Retinal pigment epithelial cell (primary cell): ENCODE measurements at regions not wholly inside any gene's neighbourhood (a gene's known extent, or its start where the extent isn't known, plus 50 kb on each side); places are given as distances from the start of the nearest gene placed in this dataset.
"Not testable (repeated sequence)": the region's sequence is repeated elsewhere in the genome, so short reads cannot be mapped to it uniquely, and the experiment has no call there.

Experiments used
- DNase-seq: peaks from one replicate; pipeline ENCODE4 v3.0.0-alpha.2; 2010; ENCODE audit warnings: low read depth
- H3K4me3 ChIP-seq: 2 replicates; pipeline ENCODE4 v1.5.1; 2011; ENCODE audit warnings: mild to moderate bottlenecking, low read length, control low read depth, moderate library complexity
- TF ChIP-seq, protein P1 (sequence below): conservative IDR thresholded peaks from 2 replicates; pipeline ENCODE4 v1.5.1; 2011; ENCODE audit warnings: low read depth, low read length, control low read depth, inconsistent platforms

DNA sequence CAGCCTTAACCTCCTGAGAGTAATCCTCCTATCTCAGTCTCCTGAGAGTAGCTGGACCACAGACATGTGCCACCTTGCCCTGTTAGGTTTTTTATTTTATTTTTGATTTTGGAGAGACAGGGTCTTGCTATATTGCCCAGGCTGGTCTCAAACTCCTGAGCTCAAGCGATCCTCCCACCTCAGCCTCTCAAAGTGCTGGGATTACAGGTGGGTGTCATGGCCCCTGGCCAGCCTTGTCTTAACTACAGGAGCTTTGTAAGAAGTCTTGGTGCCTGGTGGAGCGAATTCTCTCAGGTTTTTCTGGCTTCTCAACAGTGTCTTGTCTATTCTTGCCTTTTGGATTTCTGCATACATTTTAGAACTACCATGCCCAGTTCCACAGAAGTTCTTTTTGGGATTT is 546.4 kb downstream of the TBC1D22A start:
- DNase-seq, result no peak
- H3K4me3 ChIP-seq, result no peak overlapping the region
- TF ChIP-seq, protein P1, sequence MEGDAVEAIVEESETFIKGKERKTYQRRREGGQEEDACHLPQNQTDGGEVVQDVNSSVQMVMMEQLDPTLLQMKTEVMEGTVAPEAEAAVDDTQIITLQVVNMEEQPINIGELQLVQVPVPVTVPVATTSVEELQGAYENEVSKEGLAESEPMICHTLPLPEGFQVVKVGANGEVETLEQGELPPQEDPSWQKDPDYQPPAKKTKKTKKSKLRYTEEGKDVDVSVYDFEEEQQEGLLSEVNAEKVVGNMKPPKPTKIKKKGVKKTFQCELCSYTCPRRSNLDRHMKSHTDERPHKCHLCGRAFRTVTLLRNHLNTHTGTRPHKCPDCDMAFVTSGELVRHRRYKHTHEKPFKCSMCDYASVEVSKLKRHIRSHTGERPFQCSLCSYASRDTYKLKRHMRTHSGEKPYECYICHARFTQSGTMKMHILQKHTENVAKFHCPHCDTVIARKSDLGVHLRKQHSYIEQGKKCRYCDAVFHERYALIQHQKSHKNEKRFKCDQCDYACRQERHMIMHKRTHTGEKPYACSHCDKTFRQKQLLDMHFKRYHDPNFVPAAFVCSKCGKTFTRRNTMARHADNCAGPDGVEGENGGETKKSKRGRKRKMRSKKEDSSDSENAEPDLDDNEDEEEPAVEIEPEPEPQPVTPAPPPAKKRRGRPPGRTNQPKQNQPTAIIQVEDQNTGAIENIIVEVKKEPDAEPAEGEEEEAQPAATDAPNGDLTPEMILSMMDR, result no peak

DNA sequence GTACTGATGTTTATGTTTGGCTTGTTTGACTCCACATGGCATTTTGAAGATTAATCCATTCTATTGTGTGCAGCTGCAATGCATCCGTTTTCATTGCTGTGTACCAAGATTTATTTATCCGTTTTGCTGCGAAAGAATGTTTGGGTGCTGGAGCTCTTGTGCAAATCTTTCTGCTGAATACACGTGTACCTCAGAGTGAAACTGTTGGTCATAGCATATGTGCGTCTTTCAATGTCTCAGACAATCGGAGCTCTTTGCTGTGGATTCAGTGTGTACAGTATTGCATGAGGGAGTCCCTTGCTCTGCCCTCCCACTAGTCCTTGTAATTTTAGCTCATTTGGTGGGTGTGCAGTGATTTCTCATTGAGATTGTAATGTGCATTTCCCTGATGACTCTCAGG is 545.4 kb downstream of the TBC1D22A start:
- TF ChIP-seq, protein P1, result no peak
- no peak for DNase-seq
- no peak overlapping the region for H3K4me3 ChIP-seq

DNA sequence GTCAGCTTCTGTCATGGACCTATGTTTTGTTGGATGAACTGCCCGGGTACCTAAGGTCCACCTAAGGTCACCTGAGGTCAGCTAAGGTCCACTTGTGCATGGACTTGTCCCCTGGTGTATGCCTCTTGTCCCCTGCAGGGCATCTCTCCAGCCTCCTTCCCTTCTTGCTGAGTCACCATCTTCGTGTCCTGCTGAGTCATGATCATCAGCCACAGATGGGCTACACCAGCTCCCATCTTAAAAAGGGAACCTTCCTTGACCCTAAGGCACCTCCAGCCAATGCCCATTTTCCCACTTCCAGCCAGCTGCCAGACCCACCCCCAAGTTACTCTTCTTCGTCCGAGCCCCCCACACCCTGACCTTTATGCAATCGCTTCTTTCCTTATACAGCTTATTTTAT is 544.9 kb downstream of the TBC1D22A start:
- H3K4me3 ChIP-seq, result no peak overlapping the region
- no peak for DNase-seq
- TF ChIP-seq, protein P1, result no peak

DNA sequence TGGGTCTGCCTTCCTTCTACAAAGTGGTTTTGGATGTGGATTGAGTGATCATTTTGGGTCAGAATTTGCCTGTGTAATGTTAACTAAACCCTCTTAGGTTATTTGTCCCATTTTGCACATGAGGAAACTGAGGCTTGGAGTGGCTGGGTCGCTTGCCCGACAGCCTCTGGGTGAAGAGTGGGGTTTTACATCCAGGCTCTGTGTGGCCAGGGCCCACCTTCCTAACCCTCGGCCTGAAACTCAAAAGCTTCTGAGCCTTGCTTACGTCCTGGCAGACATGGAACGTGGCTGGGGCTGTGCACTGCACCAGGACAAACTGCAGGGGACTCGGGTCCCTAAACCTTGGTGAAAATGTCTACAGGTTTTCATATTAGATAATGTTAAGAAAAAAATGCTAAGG is 542.4 kb downstream of the TBC1D22A start:
- H3K4me3 ChIP-seq, result no peak overlapping the region
- DNase-seq, result no peak
- TF ChIP-seq, protein P1, result no peak

DNA sequence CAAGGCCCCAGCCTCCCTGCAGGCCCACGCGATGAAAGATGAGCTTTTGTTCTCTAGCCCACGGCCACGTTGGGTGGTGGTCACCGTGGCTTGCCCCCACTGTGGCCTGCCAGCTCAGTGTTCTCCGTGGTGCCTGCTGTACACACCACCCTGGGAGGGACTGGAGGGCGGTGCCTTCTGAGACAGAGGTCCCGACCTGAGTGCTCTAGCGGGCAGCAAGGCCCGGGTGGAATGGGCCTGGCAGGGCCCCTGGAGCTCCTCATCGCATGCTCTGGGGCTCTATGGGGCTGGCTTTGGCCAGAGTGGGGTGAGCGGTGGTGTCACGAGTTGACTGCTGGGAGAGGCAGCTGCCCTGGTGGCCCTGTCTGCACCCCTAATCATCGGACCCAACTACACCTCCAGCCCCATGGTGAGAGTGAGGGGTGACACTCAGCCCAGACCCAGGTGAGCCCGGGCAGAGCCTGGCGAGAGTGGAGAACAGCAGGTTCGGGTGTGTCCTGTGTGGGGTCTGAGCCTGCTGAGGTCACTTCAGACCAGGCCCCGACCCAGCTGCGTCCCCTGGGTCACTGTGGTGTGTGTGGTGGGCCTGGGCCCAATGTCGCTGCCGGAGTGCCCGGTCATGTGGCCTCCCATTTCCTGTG is 541.9 kb downstream of the TBC1D22A start:
- no peak for DNase-seq
- H3K4me3 ChIP-seq, result no peak overlapping the region
- TF ChIP-seq, protein P1, result no peak

DNA sequence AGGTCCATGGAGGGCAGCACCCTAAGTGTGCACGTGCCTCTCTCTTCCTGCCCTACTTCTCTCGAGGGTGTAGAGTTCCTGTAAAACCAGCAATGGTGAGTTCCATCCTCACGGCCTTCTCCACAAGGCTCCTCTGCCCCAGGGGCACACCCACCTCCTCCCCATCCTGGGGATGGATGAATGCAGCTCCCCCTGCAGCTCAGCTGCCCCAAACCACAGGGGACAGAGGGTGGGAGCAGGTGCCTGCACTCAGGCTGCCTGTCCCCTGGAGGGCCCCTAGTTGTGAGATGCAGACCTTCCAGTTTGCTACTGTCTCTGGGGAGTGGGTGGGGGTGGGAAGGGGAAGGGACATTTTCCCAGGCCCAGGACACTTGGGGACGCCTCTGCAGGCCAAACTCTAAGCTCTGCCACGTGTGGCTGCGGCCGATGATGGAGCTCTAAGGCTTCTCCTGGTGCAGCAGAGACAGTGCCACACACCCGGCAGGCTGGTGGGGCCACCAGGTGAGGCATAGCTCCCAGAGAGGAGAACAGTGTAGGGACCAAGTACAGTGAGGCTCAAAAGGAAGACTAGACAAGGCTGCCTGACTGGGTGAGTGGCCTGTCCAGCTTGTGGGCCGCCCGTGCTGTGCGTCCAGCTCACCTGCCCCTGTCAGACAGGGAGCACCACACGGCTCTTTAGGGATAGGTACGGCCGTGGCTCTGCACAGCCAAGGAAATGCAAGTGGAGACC is 540.9 kb downstream of the TBC1D22A start:
- TF ChIP-seq, protein P1, result no peak
- H3K4me3 ChIP-seq, result no peak overlapping the region
- DNase-seq, result no peak

DNA sequence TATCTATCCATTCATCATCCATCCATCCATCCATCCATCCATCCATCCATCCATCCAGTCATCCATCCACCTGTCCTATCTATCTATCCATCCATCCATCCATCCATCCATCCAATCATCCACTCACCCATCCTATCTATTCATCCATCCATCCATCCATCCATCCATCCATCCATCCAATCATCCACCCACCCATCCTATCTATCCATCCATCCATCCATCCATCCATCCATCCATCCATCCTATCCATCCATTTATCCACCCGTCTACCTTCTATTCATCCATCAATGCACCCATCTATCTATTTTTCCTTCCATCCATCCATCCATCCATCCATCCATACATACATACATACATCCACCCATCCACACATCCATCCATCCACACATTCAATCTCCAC is 540.1 kb downstream of the TBC1D22A start:
- DNase-seq, H3K4me3 ChIP-seq: not testable (repeated sequence)
